ENCODE measurements at regions not wholly inside any gene's neighbourhood (a gene's known extent, or its start where the extent isn't known, plus 50 kb on each side); places are given as distances from the start of the nearest gene placed in this dataset.
"Not testable (repeated sequence)": the region's sequence is repeated elsewhere in the genome, so short reads cannot be mapped to it uniquely, and the experiment has no call there.

DNA sequence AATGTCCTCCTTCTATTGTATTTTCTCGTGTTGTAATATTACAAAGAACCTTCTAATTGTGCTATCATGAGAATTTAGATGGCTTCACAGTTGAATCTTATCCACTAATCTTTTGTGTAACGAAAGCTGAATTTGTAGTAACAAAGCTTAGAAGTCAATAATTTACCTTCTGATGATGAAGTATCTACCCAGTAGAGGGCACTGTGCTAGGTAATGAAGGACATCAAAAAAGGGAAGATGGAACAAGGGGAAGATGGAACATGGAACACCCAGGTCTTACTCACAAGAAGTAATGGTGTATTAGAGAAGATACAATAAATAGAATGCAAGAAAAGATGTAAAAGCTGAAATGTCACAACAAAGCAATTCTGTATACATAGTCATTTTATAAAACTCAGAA, 131.0 kb upstream of the CCNG1 start:
- no peak for DNase-seq

DNA sequence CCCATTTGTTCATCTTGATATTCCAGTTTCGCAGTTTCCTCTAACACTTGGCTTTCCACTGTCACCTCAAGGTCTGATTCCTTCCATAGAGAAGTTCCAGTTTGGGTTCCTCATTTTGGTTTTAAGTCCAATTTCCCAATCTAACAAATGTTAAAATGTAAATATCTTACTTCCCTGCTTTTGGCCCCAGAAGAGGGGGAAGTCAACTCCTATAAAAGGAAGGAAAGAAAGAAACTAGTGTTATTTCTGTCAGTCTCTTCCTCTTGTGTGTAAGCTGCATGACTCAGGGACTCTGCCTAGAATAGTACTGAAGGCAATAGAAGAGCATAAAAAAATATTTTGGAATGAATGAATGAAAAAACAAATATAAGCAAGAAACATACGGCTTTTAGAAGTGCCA, 127.5 kb upstream of the CCNG1 start:
- DNase-seq: no peak

DNA sequence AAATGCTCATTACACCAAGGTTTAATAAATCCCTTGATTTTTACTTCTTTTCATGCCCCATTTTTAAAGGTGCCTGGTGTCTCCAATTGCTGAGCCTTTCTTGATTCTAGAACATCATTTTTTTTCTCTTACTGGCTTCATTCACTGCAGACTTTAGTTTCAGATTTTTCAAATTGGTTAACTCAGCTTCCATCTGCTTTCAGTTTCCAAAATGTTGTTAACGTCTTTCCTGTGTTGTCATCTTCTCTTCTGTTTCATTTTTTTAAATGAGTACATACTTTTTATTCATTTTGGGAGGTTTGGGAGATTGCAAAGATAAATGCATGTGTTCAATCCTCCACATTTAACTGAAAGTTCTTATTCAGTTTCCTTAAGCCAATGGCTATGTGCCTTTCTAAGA, 126.4 kb upstream of the CCNG1 start:
- DNase-seq: no peak

DNA sequence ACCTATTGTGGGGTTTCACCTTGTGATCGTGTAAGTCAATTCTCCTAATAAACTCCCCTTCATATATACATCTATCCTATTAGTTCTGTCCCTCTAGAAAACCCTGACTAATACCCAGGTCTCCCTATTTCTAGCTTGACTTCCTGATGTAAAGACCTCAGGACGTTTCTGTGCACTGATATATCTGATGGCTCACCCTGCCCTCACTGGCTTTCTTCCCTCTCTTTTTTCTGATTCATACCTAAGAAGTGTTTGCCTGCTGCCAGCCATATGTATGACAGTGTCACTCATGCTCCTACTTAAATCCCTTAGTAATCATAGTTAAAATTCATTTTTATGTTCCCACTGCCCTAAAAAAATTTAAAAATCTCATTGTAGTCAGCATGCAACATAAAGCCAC, 124.8 kb upstream of the CCNG1 start:
- DNase-seq: no peak

DNA sequence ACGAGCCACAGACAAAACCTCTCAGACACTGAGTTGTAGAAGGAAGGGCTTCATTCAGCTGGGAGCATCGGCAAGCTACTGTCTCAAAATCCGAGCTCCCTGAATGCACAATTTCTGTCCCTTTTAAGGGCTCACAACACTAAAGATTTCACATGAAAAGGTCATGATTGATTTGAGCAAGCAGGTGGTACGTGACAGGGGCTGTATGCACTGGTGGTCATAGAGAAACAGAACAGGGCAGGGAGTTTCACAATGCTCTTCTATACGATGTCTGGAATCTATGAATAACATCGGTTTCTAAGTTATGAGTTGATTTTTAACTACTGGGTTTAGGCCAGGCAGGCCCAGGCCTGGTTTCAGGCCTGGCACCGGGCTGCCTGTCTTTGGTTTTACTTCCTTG, 124.3 kb upstream of the CCNG1 start:
- DNase-seq: not testable (repeated sequence)

DNA sequence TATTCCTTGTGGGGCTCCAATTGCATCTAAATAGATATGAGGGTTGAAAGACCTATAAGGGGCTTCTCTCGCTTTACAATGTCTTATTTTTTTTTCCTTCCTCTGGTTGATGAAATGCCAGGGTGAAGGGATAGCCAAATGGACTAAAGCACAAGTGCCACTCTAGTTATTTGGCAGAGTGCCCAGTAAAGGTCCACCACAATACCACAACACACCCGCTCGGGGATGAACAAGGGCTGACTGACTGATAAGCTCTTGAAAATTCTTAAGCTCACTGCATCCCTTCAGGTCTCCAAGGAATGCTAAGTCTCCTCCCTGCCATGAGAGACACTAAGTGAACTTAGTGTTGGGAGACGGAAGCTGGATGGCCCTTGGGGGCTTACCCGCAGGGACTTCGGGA, 121.0 kb upstream of the CCNG1 start:
- not testable (repeated sequence) for DNase-seq

DNA sequence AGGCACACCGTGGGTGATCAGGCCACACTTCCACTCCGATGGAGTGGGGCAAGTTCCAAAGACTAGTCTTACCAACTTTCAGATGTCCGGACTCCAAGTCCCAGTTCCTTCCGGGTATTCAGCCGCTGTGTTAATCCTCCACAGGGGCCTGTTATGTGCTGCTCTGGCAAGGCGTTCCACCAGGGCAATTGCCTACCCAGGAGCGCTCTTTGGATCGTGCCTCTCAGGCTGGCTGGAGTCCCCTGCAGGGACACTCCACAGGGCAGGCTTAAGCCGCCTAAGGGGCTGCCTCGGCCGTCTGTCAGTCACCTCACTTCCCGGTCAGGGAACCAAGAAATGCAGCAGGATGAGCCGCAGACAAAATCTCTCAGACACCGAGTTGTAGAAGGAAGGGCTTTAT, 118.7 kb upstream of the CCNG1 start:
- no peak for DNase-seq

DNA sequence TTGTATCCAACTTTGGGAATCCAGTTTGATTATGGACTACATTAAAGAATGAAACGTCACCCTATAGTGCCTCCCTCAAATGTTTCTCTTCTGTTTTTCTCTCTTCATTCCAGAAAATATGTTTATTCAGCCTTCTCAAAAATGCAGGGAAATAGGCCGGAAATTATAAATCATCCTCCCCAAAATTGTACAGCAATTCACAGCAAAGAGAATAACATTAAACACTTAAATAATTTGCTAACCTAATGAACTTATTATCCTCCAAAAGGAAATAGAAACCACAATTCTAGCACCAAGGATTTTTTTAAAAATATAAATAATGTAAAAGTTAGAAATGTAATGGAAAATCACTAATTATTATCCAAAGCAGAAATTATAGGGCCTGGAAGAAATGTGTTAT, 115.9 kb upstream of the CCNG1 start:
- no peak for DNase-seq

DNA sequence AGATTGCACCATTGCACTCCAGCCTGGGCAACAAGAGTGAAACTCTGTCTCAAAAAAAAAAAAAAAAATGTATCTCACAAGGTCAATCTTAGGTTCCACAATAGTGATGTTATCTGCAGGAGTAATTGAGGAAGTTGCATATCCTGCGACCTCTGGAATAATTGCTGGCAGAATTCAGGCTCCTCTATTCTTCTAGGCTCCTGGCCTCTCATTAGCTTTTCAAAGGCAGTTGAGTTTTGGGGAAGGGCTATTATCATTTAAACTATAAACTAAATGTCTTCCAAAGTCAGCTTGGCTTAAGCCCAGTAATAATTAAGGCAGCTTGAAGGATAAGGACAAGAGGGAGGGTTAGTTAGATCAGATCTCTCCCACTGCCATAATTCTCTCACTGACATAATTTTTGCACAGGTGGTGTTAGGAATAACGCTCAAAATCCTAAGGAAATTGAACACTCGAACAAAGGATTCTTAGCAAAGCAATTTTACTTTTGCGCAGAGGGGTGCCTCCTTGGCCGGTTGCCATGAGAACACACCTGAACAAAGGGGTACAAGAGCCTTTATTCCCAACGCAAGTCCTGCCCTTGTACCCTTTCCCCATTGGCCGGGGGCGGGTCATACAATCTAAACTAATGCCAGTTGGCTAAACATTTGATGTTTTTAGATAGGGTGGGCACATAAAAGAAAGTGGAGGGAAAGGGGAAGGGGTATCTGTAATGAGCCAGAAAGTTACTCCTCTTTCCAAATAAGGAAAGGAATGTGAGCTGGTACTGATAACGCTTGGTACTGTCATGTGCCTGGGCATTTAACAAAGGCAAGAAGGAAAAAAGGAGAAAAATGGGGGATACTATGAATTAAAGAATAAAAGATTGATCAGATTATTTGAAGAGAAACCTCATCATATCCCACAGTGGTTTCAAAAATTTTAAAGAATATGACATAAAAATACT, 106.4 kb upstream of the CCNG1 start:
- no peak for DNase-seq

DNA sequence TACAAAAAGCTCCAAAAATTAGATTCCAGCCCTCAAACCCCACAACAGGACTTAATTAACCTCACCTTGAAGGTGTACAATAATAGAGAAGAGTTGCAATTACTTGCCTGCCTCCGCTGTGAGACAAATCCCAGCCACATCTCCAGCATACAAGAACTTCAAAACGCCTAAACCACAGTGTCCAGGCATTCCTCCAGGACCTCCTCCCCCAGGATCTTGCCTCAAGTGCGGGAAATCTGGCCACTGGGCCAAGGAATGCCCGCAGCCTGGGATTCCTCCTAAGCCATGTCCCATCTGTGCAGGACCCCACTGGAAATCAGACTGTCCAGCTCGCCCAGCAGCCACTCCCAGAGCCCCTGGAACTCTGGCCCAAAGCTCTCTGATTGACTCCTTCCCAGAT, 101.3 kb upstream of the CCNG1 start:
- DNase-seq: not testable (repeated sequence)

DNA sequence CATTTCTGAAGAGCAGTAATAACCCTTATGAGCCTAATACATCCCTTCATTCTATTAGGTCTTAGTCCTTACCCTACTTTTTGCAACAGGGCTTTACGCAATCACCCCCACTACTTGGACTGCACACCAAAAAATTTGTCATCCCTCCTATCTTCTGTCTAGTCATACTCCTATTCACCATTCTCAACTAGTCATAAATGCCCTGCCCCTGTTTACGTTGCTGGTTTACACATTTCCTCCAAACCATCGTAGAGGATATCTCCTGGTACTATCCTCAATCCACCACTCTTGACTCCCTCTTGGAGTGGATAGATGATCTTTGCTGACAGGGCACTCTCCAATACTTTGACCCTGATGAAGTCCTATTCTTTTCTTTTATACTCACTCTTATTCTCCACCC, 98.2 kb upstream of the CCNG1 start:
- no peak for DNase-seq

DNA sequence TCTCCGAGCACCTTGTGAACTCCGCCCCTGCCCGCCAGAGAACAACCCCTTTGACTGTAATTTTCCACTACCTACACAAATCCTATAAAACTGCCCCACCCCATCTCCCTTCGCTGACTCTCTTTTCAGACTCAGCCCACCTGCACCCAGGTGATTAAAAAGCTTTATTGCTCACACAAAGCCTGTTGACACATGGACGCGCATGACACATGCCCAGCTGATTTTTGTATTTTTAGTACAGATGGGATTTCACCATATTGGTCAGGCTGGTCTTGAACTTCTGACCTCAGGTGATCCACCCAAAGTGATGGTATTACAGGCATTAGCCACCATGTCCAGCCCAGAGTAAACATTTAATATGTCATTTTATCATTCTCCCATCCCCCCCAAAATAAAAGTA, 97.0 kb upstream of the CCNG1 start:
- not testable (repeated sequence) for DNase-seq

DNA sequence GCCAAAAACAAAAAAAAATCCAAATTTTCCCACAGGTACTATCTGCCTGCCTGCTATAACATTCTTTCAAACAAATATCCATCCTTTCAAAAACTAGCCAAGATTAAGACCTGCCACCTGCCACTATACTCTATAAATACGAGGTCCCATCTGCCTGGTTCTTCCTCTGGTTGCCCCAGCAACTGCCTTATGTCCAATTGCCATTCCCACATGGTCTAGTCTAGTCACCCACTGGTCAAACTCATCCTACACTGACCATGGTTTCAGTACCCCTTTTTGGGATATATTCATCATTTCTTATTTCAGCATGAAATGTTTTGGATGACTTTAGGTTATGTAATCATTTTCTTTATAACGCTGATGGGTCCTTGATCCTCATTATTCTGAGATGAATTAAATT, 95.1 kb upstream of the CCNG1 start:
- no peak for DNase-seq

DNA sequence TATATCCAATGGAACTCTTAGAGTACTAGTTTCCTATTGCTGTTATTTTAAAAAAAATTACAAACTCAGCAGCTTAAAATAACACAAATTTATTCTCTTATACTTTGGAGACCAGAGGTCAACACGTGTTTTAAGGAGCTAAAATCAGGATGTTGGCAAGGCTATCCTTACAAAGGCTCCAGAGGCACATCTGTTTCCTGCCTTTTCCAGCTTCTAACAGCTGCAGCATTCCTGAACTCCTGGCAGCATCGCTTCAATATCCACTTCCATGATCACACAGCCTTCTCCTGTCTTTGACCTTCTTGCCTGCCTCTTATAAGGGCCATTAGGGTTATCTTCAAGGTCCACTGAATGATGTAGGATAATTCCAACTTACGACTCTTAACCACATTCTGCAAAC, 92.2 kb upstream of the CCNG1 start:
- no peak for DNase-seq

DNA sequence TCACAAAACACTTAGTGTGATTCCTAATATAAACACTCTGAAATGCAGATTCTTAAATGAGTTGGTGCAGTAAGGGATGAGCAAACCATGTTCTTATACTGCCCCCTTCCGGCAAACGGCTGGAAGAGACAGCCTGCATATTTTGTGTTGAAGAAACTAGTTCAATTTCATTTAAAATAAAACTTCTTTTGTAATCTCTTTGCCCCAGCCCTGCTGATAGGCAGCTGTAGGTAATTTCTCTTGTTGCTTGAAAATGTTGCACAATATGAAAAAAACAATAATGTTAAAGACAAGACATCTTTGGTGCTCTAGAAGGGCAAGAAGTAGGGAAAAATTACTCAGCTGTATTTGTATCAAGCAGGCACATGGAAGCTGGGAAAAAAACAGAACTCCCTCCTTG, 89.7 kb upstream of the CCNG1 start:
- DNase-seq: peak; percentile 5 to 8

DNA sequence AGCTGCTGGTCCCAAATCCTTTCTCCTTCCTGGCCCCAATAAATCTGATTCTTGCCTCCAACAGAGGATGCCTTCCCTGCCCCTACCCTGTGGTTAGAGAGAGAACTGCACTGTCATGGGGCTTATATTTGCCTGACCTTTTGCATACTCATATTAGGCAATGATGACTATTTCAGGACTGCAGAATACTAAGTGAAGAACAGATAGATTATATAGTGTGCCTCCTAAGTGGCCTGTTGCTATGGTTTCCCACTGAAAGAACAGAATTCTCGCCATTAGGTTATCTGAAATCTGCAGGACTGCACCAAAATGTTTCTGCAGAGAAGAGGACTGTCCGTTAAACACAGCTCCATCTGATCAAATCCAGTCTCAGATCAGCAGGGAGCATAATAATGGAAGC, 87.3 kb upstream of the CCNG1 start:
- no peak for DNase-seq

DNA sequence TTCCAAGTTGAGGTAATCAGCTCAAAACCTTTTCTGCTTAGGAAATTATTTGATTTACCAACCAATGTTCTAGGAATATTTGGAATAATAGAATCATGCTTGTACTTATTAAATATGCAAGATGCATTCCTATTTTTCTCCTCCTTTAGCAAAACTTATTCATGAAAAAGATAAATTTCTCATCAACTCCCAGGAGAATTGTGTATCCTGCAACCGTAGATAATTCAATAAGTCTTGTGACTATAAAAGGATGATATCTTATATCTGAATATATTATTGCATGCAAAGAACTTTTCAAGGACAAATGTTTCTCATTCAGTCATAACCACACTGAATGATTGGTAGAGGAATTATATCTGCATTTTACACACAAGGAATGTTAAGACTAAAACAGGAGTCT, 84.9 kb upstream of the CCNG1 start:
- DNase-seq: no peak

DNA sequence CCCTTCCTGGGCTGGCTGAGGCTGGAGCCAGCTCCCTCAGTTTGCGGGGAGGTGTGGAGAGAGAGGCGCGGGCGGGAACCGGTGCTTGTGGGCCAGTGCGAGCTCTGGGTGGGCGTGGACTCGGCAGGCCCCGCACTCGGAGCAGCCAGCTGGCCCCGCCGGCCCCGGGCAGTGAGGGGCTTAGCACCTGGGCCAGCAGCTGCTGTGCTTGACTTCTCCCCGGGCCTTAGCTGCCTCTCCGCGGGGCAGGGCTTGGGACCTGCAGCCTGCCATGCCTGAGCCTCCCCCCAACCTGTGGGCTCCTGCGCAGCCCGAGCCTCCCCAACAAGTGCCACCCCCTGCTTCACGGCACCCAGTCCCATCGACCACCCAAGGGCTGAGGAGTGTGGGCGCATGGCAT, 81.6 kb upstream of the CCNG1 start:
- DNase-seq: not testable (repeated sequence)

DNA sequence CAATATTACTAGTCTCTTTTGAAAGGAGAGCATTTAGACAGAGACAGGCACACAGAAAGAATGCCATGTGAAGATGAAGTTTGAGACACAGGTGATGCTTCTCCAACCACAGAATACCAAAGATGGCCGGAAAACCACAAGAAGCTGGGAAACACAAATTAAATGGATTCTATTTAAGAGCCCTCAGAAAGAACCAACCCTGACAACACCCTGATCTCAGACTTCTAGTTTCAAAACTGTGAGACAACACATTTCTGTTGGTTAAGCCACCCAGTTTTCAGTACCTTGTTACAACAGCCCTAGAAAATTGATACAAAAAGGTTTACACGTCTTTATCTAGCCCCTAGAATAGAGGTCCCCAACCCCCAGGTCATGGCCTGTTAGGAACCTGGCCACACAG, 79.8 kb upstream of the CCNG1 start:
- DNase-seq: no peak

DNA sequence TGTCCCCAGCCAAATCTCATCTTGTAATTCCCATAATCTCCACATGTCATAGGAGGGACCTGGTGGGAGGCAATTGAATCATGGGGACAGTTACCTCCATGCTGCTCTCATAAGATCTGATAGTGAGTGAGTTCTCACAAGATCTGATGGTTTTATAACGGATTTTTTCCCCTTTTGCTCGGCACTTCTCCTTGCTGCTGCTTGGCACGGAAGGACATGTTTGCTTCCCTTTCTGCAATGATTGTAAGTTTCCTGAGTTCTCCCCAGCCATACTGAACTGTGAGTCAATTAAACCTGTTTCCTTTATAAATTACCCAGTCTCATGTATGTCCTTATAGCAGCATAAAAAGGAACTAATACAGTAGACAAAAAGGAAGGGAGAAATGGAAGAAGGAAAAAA, 76.7 kb upstream of the CCNG1 start:
- DNase-seq: no peak

DNA sequence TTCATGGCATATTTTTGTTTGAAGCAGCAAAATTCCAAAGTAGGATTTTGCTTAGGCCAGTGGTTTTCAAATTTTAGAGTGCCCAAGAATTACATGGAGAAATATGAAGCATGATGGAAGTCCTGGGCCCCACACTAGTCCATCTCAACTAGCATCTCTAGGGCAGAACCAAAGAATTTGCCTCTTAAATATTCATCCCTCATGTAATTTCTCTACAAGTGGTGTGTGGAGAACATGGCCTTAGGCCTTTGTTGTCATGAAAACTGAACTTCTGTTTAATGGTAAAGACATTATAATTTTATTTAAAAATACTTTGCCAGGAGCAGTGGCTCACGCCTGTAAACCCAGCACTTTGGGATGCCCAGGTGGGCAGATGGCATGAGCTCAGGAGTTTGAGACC, 75.9 kb upstream of the CCNG1 start:
- DNase-seq: no peak

DNA sequence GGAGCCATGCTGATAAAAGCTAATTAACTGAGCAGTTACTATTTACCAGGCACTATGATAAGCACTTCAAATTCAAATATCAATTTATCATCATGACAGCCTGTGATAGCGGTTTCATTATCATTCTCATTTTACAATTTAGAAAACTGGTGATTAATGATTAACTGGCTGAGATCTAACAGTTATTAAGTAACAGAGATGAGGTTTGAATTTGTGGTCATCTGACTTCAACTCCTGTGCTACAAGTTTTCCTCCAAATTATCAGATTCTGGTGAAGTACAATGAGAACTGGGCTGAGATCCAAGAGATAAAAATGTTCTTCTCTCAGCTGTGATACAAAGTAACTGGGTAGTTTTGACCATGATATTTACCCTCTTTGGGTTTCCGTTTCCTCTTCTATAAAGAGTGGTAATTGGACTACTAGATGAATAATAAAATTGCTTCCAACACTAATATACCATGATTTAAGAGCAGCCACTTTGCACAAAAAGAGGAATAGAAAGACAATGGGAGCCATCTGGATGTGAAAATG, 74.5 kb upstream of the CCNG1 start:
- DNase-seq: no peak

DNA sequence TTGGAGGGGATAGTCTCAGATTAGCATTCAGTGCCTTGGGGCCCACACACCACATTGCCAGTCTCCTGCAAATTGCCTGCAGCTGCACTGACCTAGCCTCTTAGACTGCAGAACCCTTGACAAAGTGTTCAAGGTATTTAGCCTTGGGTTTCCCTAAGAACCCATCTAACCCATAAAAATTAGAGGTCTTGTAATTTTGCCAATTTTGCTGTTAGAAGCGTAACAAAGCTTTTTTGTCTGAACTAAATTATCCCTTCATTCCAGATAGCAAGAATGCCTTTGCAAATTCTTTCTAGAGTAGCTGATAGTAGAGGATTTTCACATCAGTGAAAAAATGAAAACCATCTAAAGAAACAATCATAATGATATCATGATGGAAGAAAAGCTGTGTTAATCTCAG, 74.0 kb upstream of the CCNG1 start:
- DNase-seq: no peak

DNA sequence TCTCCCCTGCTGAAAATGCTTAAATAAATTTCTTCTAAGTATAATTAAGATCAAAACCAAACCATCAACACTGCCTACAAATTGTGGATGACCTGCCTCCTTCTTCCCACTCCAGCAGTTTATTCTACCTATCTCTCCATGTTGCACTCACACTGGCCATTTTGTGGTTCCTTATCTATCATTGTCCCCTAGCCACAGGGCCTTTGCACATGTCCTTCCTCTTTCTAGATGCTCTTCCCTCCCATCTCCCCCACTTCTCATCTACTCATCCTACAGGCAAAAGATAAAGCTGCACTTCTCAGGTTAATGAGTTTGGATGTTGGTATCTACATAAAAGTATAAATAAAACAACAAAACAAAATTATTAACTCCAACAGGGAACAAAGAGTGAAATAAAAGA, 70.6 kb upstream of the CCNG1 start:
- DNase-seq: no peak

All from activated CD4-positive, alpha-beta T cell treated with anti-CD3 and anti-CD28 coated beads, Interleukin-2, amount 50 U/mL, for 4 hours (primary cell).